ENCODE measurements at regions not wholly inside any gene's neighbourhood (a gene's known extent, or its start where the extent isn't known, plus 50 kb on each side); places are given as distances from the start of the nearest gene placed in this dataset.

DNA sequence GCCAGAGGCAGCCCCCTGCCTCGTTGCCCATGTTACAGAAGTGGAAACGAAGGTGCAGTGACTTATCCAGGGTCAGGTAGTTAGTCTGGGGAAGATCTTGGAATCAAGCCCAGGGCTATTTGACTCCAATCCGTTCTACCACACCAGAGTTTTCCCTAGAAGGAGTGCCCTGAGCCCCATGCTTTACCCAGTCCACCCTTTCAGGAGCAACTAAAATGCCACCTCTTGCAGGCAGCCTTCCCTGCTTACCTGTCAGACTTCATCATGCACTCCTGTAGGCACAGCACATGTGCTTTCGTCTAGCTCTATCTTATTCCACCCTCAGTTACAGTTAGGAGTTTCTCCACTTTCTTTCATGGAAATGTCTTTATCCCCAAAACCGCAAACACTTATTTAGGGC is 80.2 kb downstream of the CHST1 start:
- ATAC-seq (no peak), FAIRE-seq (no peak)

DNA sequence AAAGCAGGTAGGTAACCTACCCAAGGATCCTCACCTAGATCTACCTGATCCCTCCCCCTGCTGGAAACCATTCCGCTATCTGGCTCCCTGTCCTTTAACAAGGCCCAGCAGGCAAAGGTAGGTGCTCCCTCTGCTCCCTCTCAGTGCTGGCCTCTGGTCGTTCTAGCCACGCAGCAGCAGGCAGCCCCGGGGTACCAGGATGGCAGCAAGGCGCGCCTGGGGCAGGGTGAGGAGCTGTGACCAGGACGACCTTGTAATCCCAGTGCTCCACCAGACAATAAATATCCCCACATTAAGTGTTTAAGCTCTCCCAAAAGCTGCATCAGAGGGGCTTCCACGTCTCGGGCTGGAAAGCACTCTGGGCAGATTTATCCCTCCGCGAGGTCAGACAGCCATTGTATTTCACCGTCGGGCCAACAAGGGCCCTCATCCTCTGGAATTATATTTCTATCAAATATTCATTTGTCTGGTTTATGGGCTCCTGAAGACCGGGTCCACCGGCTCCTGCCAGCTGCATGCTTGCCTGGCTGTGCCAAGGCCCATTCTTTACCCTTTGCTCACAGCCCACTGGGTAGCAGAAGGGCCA is 81.3 kb downstream of the CHST1 start:
- no peaks in the 10 kb centered on the region for H3K4me1 ChIP-seq
- peaks cover 0 to 6% (median 0%) of the 10 kb centered on the region in 4 donors for H3K27me3 ChIP-seq
- intact Hi-C loops (cut with DNase I): no loop called here
- no peak overlapping the region for H3K4me3 ChIP-seq
- no peak overlapping the region for H3K27ac ChIP-seq
- DNase-seq: no peak
- no peaks in the 10 kb centered on the region for H3K36me3 ChIP-seq
- WGBS, 2 donors: 64 to 68% methylated on average over 15 of the region's 15 CpGs
- TF ChIP-seq, protein P1, sequence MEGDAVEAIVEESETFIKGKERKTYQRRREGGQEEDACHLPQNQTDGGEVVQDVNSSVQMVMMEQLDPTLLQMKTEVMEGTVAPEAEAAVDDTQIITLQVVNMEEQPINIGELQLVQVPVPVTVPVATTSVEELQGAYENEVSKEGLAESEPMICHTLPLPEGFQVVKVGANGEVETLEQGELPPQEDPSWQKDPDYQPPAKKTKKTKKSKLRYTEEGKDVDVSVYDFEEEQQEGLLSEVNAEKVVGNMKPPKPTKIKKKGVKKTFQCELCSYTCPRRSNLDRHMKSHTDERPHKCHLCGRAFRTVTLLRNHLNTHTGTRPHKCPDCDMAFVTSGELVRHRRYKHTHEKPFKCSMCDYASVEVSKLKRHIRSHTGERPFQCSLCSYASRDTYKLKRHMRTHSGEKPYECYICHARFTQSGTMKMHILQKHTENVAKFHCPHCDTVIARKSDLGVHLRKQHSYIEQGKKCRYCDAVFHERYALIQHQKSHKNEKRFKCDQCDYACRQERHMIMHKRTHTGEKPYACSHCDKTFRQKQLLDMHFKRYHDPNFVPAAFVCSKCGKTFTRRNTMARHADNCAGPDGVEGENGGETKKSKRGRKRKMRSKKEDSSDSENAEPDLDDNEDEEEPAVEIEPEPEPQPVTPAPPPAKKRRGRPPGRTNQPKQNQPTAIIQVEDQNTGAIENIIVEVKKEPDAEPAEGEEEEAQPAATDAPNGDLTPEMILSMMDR (IDR thresholded peaks at IDR 0.05): no peak
- FAIRE-seq: no peak
- ATAC-seq: no peak
- no peaks in the 10 kb centered on the region for H3K9me3 ChIP-seq

More for the DNA sequence above, 80.2 kb downstream of the CHST1 start:
- WGBS, 2 donors: 46 to 47% methylated on average over 5 of the region's 5 CpGs
- DNase-seq: no peak
- peaks cover 0 to 6% (median 0%) of the 10 kb centered on the region in 4 donors for H3K27me3 ChIP-seq
- H3K9me3 ChIP-seq: no peaks in the 10 kb centered on the region
- H3K27ac ChIP-seq: no peak overlapping the region
- H3K36me3 ChIP-seq: no peaks in the 10 kb centered on the region
- no peaks in the 10 kb centered on the region for H3K4me1 ChIP-seq
- intact Hi-C loops (cut with DNase I): no loop called here
- TF ChIP-seq, protein P1 (IDR thresholded peaks at IDR 0.05): no peak
- H3K4me3 ChIP-seq: no peak overlapping the region

DNA sequence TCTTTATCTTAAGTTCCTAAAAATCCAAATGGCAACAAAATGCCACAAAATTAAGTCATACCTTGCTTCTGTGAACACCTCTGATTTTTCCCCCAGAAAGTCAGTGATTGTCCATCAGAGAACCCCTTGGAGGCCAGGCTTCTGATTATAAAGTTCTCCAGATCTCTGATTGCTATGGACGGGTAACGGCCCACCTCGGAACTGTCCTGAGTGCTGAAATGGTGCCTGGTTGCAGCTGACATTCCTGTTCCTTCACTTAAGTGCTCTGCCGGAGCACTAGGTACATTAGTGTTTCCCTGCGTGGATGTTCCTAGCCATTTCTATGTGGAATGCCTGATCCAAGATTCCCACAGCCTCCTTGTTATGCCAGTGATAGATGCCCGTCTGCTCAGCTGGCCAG is 85.0 kb downstream of the CHST1 start:
- intact Hi-C loops (cut with DNase I): no loop called here
- FAIRE-seq (no peak), ATAC-seq (peak in 1 of 4 donors; percentile 26), DNase-seq (no peak)
- H3K9me3 ChIP-seq: no peaks in the 10 kb centered on the region
- H3K36me3 ChIP-seq: no peaks in the 10 kb centered on the region
- H3K27me3 ChIP-seq: peaks cover 0 to 6% (median 0%) of the 10 kb centered on the region in 4 donors
- H3K4me1 ChIP-seq: no peaks in the 10 kb centered on the region
- 12% methylated on average over 6 of the region's 6 CpGs for WGBS, 2 donors
- no peak overlapping the region for H3K27ac ChIP-seq
- H3K4me3 ChIP-seq: no peak overlapping the region
- TF ChIP-seq, protein P1 (IDR thresholded peaks at IDR 0.05): no peak

DNA sequence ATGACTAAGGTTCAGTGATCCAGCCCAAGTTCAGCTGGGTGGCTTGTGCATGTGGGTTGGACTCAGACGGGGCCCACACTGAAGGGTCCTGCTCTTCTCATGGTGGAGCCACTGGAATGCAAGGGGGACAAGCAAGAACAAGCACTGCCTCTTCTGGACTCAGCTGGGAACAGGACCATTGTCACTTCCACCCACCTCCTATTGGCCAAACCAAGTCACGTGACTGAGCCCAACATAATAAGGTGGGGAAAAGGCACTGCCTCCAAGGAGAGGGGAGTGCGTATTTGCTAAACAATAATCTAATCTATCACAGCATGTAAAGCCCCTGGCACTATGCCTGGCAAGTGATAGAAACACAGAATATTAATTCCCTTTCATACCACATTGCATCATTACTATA is 87.1 kb downstream of the CHST1 start:
- no peaks in the 10 kb centered on the region for H3K9me3 ChIP-seq
- FAIRE-seq (no peak), DNase-seq (no peak), ATAC-seq (no peak)
- H3K36me3 ChIP-seq: no peaks in the 10 kb centered on the region
- 36 to 43% methylated on average over 3 of the region's 3 CpGs for WGBS, 2 donors
- H3K4me3 ChIP-seq: no peak overlapping the region
- TF ChIP-seq, protein P1 (IDR thresholded peaks at IDR 0.05): no peak
- H3K4me1 ChIP-seq: no peaks in the 10 kb centered on the region
- H3K27me3 ChIP-seq: peaks cover 0 to 5% (median 0%) of the 10 kb centered on the region in 4 donors
- H3K27ac ChIP-seq: no peak overlapping the region
- intact Hi-C loops (cut with DNase I): no loop called here

DNA sequence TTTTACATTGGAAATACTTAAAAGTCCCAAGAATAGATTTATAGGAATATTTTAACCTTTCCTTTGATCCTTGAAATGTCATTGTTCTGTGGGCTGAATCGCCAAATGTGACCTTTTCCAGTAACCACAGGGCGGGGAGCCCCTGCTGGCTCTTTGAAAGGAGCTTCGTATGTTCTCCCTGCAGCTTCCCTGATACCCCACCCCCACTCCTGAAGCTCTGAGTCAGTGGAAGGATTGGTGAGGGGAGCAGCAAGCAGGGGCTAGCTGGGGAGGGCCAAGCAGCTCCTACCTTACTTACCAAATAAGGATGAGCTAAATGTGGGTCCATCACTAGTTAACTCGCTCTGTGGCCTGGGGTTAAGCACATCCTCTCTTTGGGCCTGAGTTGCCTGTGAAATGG is 87.7 kb downstream of the CHST1 start:
- WGBS, 2 donors: 42 to 43% methylated on average over 4 of the region's 4 CpGs
- TF ChIP-seq, protein P1 (IDR thresholded peaks at IDR 0.05): no peak
- ATAC-seq (no peak), DNase-seq (no peak), FAIRE-seq (no peak)
- Histone ChIP-seq H3K27me3 (no peaks in the 10 kb centered on the region), H3K4me3 (no peak overlapping the region), H3K9me3 (no peaks in the 10 kb centered on the region), H3K27ac (no peak overlapping the region), H3K36me3 (no peaks in the 10 kb centered on the region), H3K4me1 (no peaks in the 10 kb centered on the region)
- intact Hi-C loops (cut with DNase I): no loop called here
